K562 (cell line): ENCODE measurements at regions not wholly inside any gene's neighbourhood (a gene's known extent, or its start where the extent isn't known, plus 50 kb on each side); places are given as distances from the start of the nearest gene placed in this dataset.

Source experiments
- ARID2 ChIP-seq: fragments of 450-650 bp; IDR thresholded peaks from 2 replicates; pipeline ENCODE4 v1.6.1; 2017; ENCODE audit warnings: antibody characterized with exemption, mild to moderate bottlenecking
- CC2D1A ChIP-seq: fragments of 450-650 bp; IDR thresholded peaks from 2 replicates; pipeline ENCODE4 v1.6.1; 2017; ENCODE audit warnings: mild to moderate bottlenecking
- CTBP1 ChIP-seq: fragments of 450-650 bp; IDR thresholded peaks from 2 replicates; pipeline ENCODE4 v1.6.1; 2016; ENCODE audit warnings: borderline replicate concordance
- RAD21 ChIP-seq, 2 experiments: fragments of 250-450 bp in 1 of 2; fragments of 450-650 bp in 1 of 2; sonication (Bioruptor Pico) in 1 of 2; formaldehyde crosslinking in 1 of 2; IDR thresholded peaks in 1 of 2; conservative IDR thresholded peaks in 1 of 2; 2 replicates each; pipeline versions ENCODE4 v1.4.0 to v1.8.0; 2020 to 2022; ENCODE audit warnings: mild to moderate bottlenecking in 2 of 2, moderate library complexity in 1 of 2
- RCOR1 ChIP-seq, 2 experiments: IDR thresholded peaks; 2 replicates each; pipeline ENCODE4 v1.6.1; 2012; ENCODE audit warnings: low read depth in 2 of 2, low read length in 2 of 2, borderline replicate concordance in 1 of 2, improper control_type of control experiment in 1 of 2
- SNIP1 ChIP-seq: fragments of 450-650 bp; IDR thresholded peaks from 2 replicates; pipeline ENCODE4 v1.7.1; 2017; ENCODE audit warnings: low read depth, mild to moderate bottlenecking
- STAG1 ChIP-seq: sonication (generic); formaldehyde crosslinking; IDR thresholded peaks from 2 replicates; pipeline ENCODE4 v1.5.0; 2020; ENCODE audit warnings: missing genetic modification reagents, borderline replicate concordance
- TF ChIP-seq, protein P1 (sequence below), 2 experiments: fragments of 450-650 bp in 1 of 2; sonication (generic) in 1 of 2; formaldehyde crosslinking in 1 of 2; IDR thresholded peaks in 1 of 2; conservative IDR thresholded peaks in 1 of 2; 2 replicates each; pipeline versions ENCODE4 v1.6.1 to v1.8.1; 2016 to 2023; ENCODE audit warnings: mild to moderate bottlenecking in 2 of 2, moderate library complexity in 2 of 2, inconsistent platforms in 1 of 2, missing genetic modification reagents in 1 of 2
- TF ChIP-seq, protein P2 (sequence below), 2 experiments: fragments of 450-650 bp; formaldehyde crosslinking in 1 of 2; IDR thresholded peaks; 2 replicates each; pipeline versions ENCODE4 v1.4.0 to v1.6.1; 2014 to 2020; ENCODE audit warnings: mild to moderate bottlenecking in 2 of 2, borderline replicate concordance in 1 of 2, low read depth in 1 of 2
- TF ChIP-seq, protein P3 (sequence below): IDR thresholded peaks from 2 replicates; pipeline ENCODE4 v1.6.1; 2014; ENCODE audit warnings: antibody characterized with exemption

DNA sequence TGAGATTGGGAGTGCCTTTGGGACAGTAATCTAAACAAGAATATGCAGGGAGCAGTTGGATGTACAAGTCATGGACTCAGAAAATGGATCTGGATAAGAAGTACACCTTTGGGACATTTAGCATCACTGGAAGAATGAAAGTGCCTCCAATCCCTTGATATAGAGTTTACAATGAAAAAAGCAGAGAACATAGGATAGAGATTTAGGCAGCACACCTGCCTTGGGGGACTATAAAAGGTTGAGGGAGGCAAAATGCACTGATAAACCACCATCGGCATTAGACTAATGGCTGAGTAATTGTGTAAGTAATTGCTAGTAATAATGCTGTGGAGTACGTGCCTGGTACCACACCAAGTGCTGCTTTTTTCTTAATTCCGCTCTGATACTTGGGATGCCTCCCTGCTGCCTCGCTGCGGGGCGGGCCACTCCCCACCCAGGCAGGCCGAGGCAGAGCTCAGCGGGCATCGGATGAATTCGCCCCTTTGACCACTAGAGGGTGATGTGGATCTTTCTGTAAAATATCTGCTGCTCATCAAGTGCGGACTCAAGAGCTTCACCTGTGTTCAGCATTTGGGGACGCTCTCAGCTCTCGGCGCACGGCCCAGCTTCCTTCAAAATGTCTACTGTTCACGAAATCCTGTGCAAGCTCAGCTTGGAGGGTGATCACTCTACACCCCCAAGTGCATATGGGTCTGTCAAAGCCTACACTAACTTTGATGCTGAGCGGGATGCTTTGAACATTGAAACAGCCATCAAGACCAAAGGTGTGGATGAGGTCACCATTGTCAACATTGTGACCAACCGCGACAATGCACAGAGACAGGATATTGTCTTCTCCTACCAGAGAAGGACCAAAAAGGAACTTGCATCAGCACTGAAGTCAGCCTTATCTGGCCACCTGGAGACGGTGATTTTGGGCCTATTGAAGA, 99.9 kb downstream of the ANKRD18B start (continued):
- peak; percentile 42; the same call in 1 of the 2 replicates for TF ChIP-seq STAG1 (CRISPR knock-in tag)
- TF ChIP-seq, protein P1, sequence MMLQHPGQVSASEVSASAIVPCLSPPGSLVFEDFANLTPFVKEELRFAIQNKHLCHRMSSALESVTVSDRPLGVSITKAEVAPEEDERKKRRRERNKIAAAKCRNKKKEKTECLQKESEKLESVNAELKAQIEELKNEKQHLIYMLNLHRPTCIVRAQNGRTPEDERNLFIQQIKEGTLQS (IDR thresholded peaks at IDR 0.05): 0 out of 2 replicates have a peak, but pooled peaks have one; percentile 43
- TF ChIP-seq, protein P1 (CRISPR knock-in tag; conservative IDR thresholded peaks at IDR 0.05): no peak
- 0 out of 2 replicates have a peak, but pooled peaks have one; percentile 15 for TF ChIP-seq ARID2
- peak; percentile 91 to 93 for TF ChIP-seq RAD21 (CRISPR knock-in tag; conservative IDR thresholded peaks at IDR 0.05 in 1 of 2, IDR thresholded peaks at IDR 0.05 in 1 of 2)
- no peak for TF ChIP-seq SNIP1
- TF ChIP-seq, protein P2, sequence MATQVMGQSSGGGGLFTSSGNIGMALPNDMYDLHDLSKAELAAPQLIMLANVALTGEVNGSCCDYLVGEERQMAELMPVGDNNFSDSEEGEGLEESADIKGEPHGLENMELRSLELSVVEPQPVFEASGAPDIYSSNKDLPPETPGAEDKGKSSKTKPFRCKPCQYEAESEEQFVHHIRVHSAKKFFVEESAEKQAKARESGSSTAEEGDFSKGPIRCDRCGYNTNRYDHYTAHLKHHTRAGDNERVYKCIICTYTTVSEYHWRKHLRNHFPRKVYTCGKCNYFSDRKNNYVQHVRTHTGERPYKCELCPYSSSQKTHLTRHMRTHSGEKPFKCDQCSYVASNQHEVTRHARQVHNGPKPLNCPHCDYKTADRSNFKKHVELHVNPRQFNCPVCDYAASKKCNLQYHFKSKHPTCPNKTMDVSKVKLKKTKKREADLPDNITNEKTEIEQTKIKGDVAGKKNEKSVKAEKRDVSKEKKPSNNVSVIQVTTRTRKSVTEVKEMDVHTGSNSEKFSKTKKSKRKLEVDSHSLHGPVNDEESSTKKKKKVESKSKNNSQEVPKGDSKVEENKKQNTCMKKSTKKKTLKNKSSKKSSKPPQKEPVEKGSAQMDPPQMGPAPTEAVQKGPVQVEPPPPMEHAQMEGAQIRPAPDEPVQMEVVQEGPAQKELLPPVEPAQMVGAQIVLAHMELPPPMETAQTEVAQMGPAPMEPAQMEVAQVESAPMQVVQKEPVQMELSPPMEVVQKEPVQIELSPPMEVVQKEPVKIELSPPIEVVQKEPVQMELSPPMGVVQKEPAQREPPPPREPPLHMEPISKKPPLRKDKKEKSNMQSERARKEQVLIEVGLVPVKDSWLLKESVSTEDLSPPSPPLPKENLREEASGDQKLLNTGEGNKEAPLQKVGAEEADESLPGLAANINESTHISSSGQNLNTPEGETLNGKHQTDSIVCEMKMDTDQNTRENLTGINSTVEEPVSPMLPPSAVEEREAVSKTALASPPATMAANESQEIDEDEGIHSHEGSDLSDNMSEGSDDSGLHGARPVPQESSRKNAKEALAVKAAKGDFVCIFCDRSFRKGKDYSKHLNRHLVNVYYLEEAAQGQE (IDR thresholded peaks at IDR 0.05; ENCODE audit: borderline replicate concordance): peak; percentile 88
- TF ChIP-seq, protein P2 (CRISPR knock-in tag; IDR thresholded peaks at IDR 0.05; ENCODE audit: low read depth): no peak
- TF ChIP-seq, protein P3, sequence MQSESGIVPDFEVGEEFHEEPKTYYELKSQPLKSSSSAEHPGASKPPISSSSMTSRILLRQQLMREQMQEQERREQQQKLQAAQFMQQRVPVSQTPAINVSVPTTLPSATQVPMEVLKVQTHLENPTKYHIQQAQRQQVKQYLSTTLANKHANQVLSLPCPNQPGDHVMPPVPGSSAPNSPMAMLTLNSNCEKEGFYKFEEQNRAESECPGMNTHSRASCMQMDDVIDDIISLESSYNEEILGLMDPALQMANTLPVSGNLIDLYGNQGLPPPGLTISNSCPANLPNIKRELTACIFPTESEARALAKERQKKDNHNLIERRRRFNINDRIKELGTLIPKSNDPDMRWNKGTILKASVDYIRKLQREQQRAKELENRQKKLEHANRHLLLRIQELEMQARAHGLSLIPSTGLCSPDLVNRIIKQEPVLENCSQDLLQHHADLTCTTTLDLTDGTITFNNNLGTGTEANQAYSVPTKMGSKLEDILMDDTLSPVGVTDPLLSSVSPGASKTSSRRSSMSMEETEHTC: no peak
- TF ChIP-seq CTBP1: peak; percentile 70; the same call in 1 of the 2 replicates
- 0 out of 4 replicates have a peak, but pooled peaks of 1 of the 2 experiments have one; percentile 34 for TF ChIP-seq RCOR1 (IDR thresholded peaks at IDR 0.05; ENCODE audit: borderline replicate concordance in 1 of 2, low read depth in 2 of 2, low read length in 2 of 2)
- TF ChIP-seq CC2D1A: peak; percentile 48; the same call in 1 of the 2 replicates
